CD4-positive, alpha-beta T cell treated with Interleukin-6 at 100 ng/mL for 8 hours (primary cell): ENCODE measurements at regions not wholly inside any gene's neighbourhood (a gene's known extent, or its start where the extent isn't known, plus 50 kb on each side); places are given as distances from the start of the nearest gene placed in this dataset.
"Not testable (repeated sequence)": the region's sequence is repeated elsewhere in the genome, so short reads cannot be mapped to it uniquely, and the experiment has no call there.

ENCODE experiments used
- DNase-seq: peaks from one replicate; pipeline ENCODE4 v3.0.0-alpha.2; 2020; ENCODE audit warnings: mixed read lengths, low spot score

- DNase-seq = no peak
Observed at GRCh38 chr14:54253195-54253947, 143.4 kb upstream of the CDKN3 start.

GRCh38 chr14:54256156-54256555 lies 140.7 kb upstream of the CDKN3 start:
- no peak for DNase-seq

GRCh38 chr14:54257424-54257823 lies 139.4 kb upstream of the CDKN3 start:
- DNase-seq = no peak

GRCh38 chr14:54258382-54258781 lies 138.4 kb upstream of the CDKN3 start:
- DNase-seq = no peak

GRCh38 chr14:54259821-54260220 lies 137.0 kb upstream of the CDKN3 start:
- no peak for DNase-seq

- DNase-seq = no peak
Observed at GRCh38 chr14:54261283-54261682, 135.5 kb upstream of the CDKN3 start.

- DNase-seq = not testable (repeated sequence)
Observed at GRCh38 chr14:54266616-54267015, 130.2 kb upstream of the CDKN3 start.

- no peak for DNase-seq
Observed at GRCh38 chr14:54267172-54267571, 129.6 kb upstream of the CDKN3 start.

GRCh38 chr14:54275997-54276725 lies 120.6 kb upstream of the CDKN3 start:
- no peak for DNase-seq

- no peak for DNase-seq
Observed at GRCh38 chr14:54278087-54278486, 118.7 kb upstream of the CDKN3 start.

- DNase-seq = no peak
Observed at GRCh38 chr14:54278665-54279295, 118.0 kb upstream of the CDKN3 start.

GRCh38 chr14:54282849-54283248 lies 114.0 kb upstream of the CDKN3 start:
- DNase-seq = no peak

- DNase-seq = no peak
Observed at GRCh38 chr14:54285030-54285429, 111.8 kb upstream of the CDKN3 start.

- DNase-seq = no peak
Observed at GRCh38 chr14:54291491-54292191, 105.2 kb upstream of the CDKN3 start.

- DNase-seq = no peak
Observed at GRCh38 chr14:54294802-54295201, 102.0 kb upstream of the CDKN3 start.

GRCh38 chr14:54299410-54300363 lies 97.1 kb upstream of the CDKN3 start:
- DNase-seq = no peak

GRCh38 chr14:54300881-54301280 lies 95.9 kb upstream of the CDKN3 start:
- no peak for DNase-seq

GRCh38 chr14:54301359-54301758 lies 95.4 kb upstream of the CDKN3 start:
- no peak for DNase-seq

GRCh38 chr14:54306806-54307205 lies 90.0 kb upstream of the CDKN3 start:
- no peak for DNase-seq

GRCh38 chr14:54309615-54310014 lies 87.2 kb upstream of the CDKN3 start:
- no peak for DNase-seq

- DNase-seq = no peak
Observed at GRCh38 chr14:54310151-54310850, 86.5 kb upstream of the CDKN3 start.
